K562 (cell line): ENCODE measurements at regions not wholly inside any gene's neighbourhood (a gene's known extent, or its start where the extent isn't known, plus 50 kb on each side); places are given as distances from the start of the nearest gene placed in this dataset.

Experiments used
- ATF7 ChIP-seq: fragments of 450-650 bp; IDR thresholded peaks from 2 replicates; pipeline ENCODE4 v1.7.1; 2014; ENCODE audit warnings: mild to moderate bottlenecking, moderate library complexity
- CTCF ChIP-seq, 3 experiments: IDR thresholded peaks in 2 of 3; conservative IDR thresholded peaks in 1 of 3; 2 replicates each; pipeline ENCODE4 v1.5.1; 2011 to 2012; ENCODE audit warnings: low read length in 3 of 3, mild to moderate bottlenecking in 3 of 3, control low read depth in 2 of 3, improper control_type of control experiment in 1 of 3, inconsistent platforms in 1 of 3, low read depth in 1 of 3, mixed read lengths in 1 of 3, moderate library complexity in 1 of 3; ENCODE audit not compliant: insufficient read depth in 2 of 3
- ELF4 ChIP-seq: fragments of 450-650 bp; formaldehyde crosslinking; IDR thresholded peaks from 2 replicates; pipeline ENCODE4 v1.4.0; 2022; ENCODE audit warnings: missing genetic modification characterization
- FOXA3 ChIP-seq, 2 experiments: fragments of 450-650 bp in 1 of 2; sonication (generic) in 1 of 2; formaldehyde crosslinking; IDR thresholded peaks in 1 of 2; conservative IDR thresholded peaks in 1 of 2; 2 replicates each; pipeline versions ENCODE4 v1.4.0 to v1.8.0; 2020 to 2022; ENCODE audit warnings: mild to moderate bottlenecking in 2 of 2, missing genetic modification reagents in 1 of 2
- HMGN3 ChIP-seq: IDR thresholded peaks from 2 replicates; pipeline ENCODE4 v1.6.1; 2011; ENCODE audit warnings: borderline replicate concordance, low read depth, mild to moderate bottlenecking, mixed read lengths, low read length; ENCODE audit not compliant: insufficient read length; ENCODE audit errors: extremely low read depth
- MED1 ChIP-seq: sonication (generic); formaldehyde crosslinking; IDR thresholded peaks from 2 replicates; pipeline ENCODE4 v1.8.1; 2023; ENCODE audit warnings: missing genetic modification reagents, borderline replicate concordance
- NCOA2 ChIP-seq, 2 experiments: fragments of 450-650 bp; IDR thresholded peaks; 2 replicates each; pipeline ENCODE4 v1.6.1; 2018; ENCODE audit warnings: mild to moderate bottlenecking in 2 of 2, moderate library complexity in 1 of 2; ENCODE audit not compliant: partially characterized antibody in 2 of 2
- RBM25 ChIP-seq: fragments of 200-400 bp; formaldehyde crosslinking; IDR thresholded peaks from 2 replicates; pipeline ENCODE4 v1.6.1; 2018; ENCODE audit warnings: low read length, low read depth, moderate library complexity; ENCODE audit not compliant: severe bottlenecking
- RBM34 ChIP-seq: fragments of 200-400 bp; formaldehyde crosslinking; IDR thresholded peaks from 2 replicates; pipeline ENCODE4 v1.6.1; 2018; ENCODE audit warnings: low read length, borderline replicate concordance; ENCODE audit not compliant: insufficient read depth
- SLC30A9 ChIP-seq: fragments of 250-450 bp; sonication (Bioruptor Pico); IDR thresholded peaks from 2 replicates; pipeline ENCODE4 v1.8.0; 2022; ENCODE audit warnings: mild to moderate bottlenecking, moderate library complexity
- SMAD4 ChIP-seq: fragments of 250-450 bp; sonication (Bioruptor Pico); conservative IDR thresholded peaks from 2 replicates; pipeline ENCODE4 v1.8.0; 2021; ENCODE audit warnings: inconsistent platforms, mild to moderate bottlenecking, moderate library complexity
- SMARCB1 ChIP-seq: IDR thresholded peaks from 2 replicates; pipeline ENCODE4 v1.6.1; 2011; ENCODE audit warnings: improper control_type of control experiment, low read depth; ENCODE audit not compliant: insufficient read length
- SREBF1 ChIP-seq: fragments of 150-350 bp; IDR thresholded peaks from 2 replicates; pipeline ENCODE4 v1.6.1; 2014; ENCODE audit warnings: antibody characterized with exemption, low read depth, low read length, borderline replicate concordance
- ZNF124 ChIP-seq: sonication (generic); formaldehyde crosslinking; IDR thresholded peaks from 2 replicates; pipeline ENCODE4 v1.8.1; 2022; ENCODE audit warnings: missing genetic modification reagents
- ZNF444 ChIP-seq: fragments of 250-450 bp; sonication (Bioruptor Pico); IDR thresholded peaks from 2 replicates; pipeline ENCODE4 v1.4.0; 2020; ENCODE audit warnings: mild to moderate bottlenecking, moderate library complexity
- ZNF583 ChIP-seq: fragments of 250-450 bp; sonication (Bioruptor Pico); IDR thresholded peaks from 2 replicates; pipeline ENCODE4 v1.4.0; 2020
- ZNF785 ChIP-seq: fragments of 250-450 bp; sonication (Bioruptor Pico); IDR thresholded peaks from 2 replicates; pipeline ENCODE4 v1.4.0; 2020; ENCODE audit warnings: mild to moderate bottlenecking

GRCh38 chr5:29833394-29833793 is 1360.1 kb upstream of the CDH6 start (continued):
- no peak for TF ChIP-seq RBM25
- no peak for TF ChIP-seq MED1
- TF ChIP-seq RBM34 = no peak
- TF ChIP-seq ZNF785 (CRISPR knock-in tag) = no peak
- TF ChIP-seq SLC30A9 (CRISPR knock-in tag) = no peak
- TF ChIP-seq ELF4 (CRISPR knock-in tag) = no peak
- TF ChIP-seq SMAD4 (CRISPR knock-in tag) = no peak
- TF ChIP-seq NCOA2 (IDR thresholded peaks at IDR 0.05; ENCODE audit: partially characterized antibody in 2 of 2) = no peak
- TF ChIP-seq ATF7 = no peak
- TF ChIP-seq ZNF583 (CRISPR knock-in tag) = no peak
- TF ChIP-seq FOXA3 (CRISPR knock-in tag; conservative IDR thresholded peaks at IDR 0.05 in 1 of 2, IDR thresholded peaks at IDR 0.05 in 1 of 2) = no peak
- TF ChIP-seq ZNF124 (CRISPR knock-in tag) = no peak
- TF ChIP-seq CTCF (IDR thresholded peaks at IDR 0.05 in 2 of 3, conservative IDR thresholded peaks at IDR 0.05 in 1 of 3; ENCODE audit: insufficient read depth in 2 of 3, low read depth in 1 of 3, low read length in 3 of 3) = no peak
- TF ChIP-seq SMARCB1 = no peak
- TF ChIP-seq ZNF444 (CRISPR knock-in tag) = no peak
- no peak for TF ChIP-seq SREBF1
- no peak for TF ChIP-seq HMGN3
